Stimulated activated CD4-positive, alpha-beta T cell treated with anti-CD3 and anti-CD28 coated beads, TNF-alpha, amount 100 ng/mL, for 1 hour (primary cell): ENCODE measurements at regions not wholly inside any gene's neighbourhood (a gene's known extent, or its start where the extent isn't known, plus 50 kb on each side); places are given as distances from the start of the nearest gene placed in this dataset.

Source experiments
- DNase-seq, 3 donors: peaks; one replicate each; pipeline ENCODE4 v3.0.0-alpha.2; 2020; ENCODE audit warnings: low read depth in 3 of 3, low spot score in 1 of 3

GRCh38 chr5:61596265-61596664 lies 264.2 kb downstream of the ZSWIM6 start:
- DNase-seq = no peak

- DNase-seq = no peak
Observed at GRCh38 chr5:61597684-61598083, 265.6 kb downstream of the ZSWIM6 start.

GRCh38 chr5:61598126-61598525 lies 266.1 kb downstream of the ZSWIM6 start:
- no peak for DNase-seq

GRCh38 chr5:61599370-61600122 lies 267.5 kb downstream of the ZSWIM6 start:
- no peak for DNase-seq

GRCh38 chr5:61600123-61600444 lies 268.0 kb downstream of the ZSWIM6 start:
- DNase-seq = no peak

- no peak for DNase-seq
Observed at GRCh38 chr5:61600945-61601511, 269.0 kb downstream of the ZSWIM6 start.

GRCh38 chr5:61603211-61603908 lies 271.3 kb downstream of the ZSWIM6 start:
- DNase-seq = no peak

GRCh38 chr5:61604076-61605025 lies 272.3 kb downstream of the ZSWIM6 start:
- DNase-seq = no peak

- DNase-seq = no peak
Observed at GRCh38 chr5:61609840-61610677, 278.0 kb downstream of the ZSWIM6 start.

- DNase-seq = no peak
Observed at GRCh38 chr5:61610678-61611024, 278.6 kb downstream of the ZSWIM6 start.

GRCh38 chr5:61612431-61612830 lies 280.4 kb downstream of the ZSWIM6 start:
- no peak for DNase-seq

- no peak for DNase-seq
Observed at GRCh38 chr5:61613679-61614078, 281.6 kb downstream of the ZSWIM6 start.

- DNase-seq = no peak
Observed at GRCh38 chr5:61614606-61615005, 282.5 kb downstream of the ZSWIM6 start.

- DNase-seq = no peak
Observed at GRCh38 chr5:61617039-61617438, 285.0 kb downstream of the ZSWIM6 start.

- DNase-seq = no peak
Observed at GRCh38 chr5:61617995-61618525, 286.0 kb downstream of the ZSWIM6 start.

- no peak for DNase-seq
Observed at GRCh38 chr5:61618577-61618976, 286.5 kb downstream of the ZSWIM6 start.

- no peak for DNase-seq
Observed at GRCh38 chr5:61619289-61619688, 287.2 kb downstream of the ZSWIM6 start.

GRCh38 chr5:61619777-61620518 lies 287.9 kb downstream of the ZSWIM6 start:
- DNase-seq = no peak

- DNase-seq = no peak
Observed at GRCh38 chr5:61620699-61621182, 288.7 kb downstream of the ZSWIM6 start.
